ENCODE measurements at regions not wholly inside any gene's neighbourhood (a gene's known extent, or its start where the extent isn't known, plus 50 kb on each side); places are given as distances from the start of the nearest gene placed in this dataset.
A peak's percentile ranks its signal among the peaks of the same experiment; 100 is the strongest.

GRCh38 chr1:168439456-168440375 lies 104.1 kb downstream of the XCL2 start:
- no peak for TF ChIP-seq EZH2phosphoT487 (IDR thresholded peaks at IDR 0.05; ENCODE audit: low read length)
- TF ChIP-seq CTCF (IDR thresholded peaks at IDR 0.05; ENCODE audit: low read length) = peak; percentile 75
- TF ChIP-seq EZH2 (optimal IDR thresholded peaks at IDR 0.05; ENCODE audit: low read depth, low read length) = no peak
- Histone ChIP-seq H3K4me3 (ENCODE audit: low read length) (peak overlapping the region; percentile 18), H3K9me3 (replicated peaks; ENCODE audit: insufficient read depth, low read length) (no peaks in the 10 kb centered on the region), H3K27ac (ENCODE audit: low read length) (no peak overlapping the region), H4K20me1 (ENCODE audit: insufficient read depth, low read length) (no peaks in the 10 kb centered on the region), H3K9ac (ENCODE audit: low read length) (no peak overlapping the region), H2AFZ (ENCODE audit: low read length) (peak overlapping the region; percentile 9), H3F3A (ENCODE audit: insufficient read depth, low read length) (no peaks in the 10 kb centered on the region), H3K79me2 (ENCODE audit: low read length) (no peaks in the 10 kb centered on the region), H3K27me3 (replicated peaks; ENCODE audit: insufficient read depth, low read length) (no peaks in the 10 kb centered on the region), H3K9me2 (replicated peaks; ENCODE audit: insufficient read depth, low read length) (no peaks in the 10 kb centered on the region), H3K4me1 (ENCODE audit: low read length) (no peaks in the 10 kb centered on the region), H3K4me2 (ENCODE audit: low read depth, low read length) (peak overlapping the region; percentile 21; the same call in 1 of the 2 replicates), H3K36me3 (replicated peaks; ENCODE audit: insufficient read depth, low read length) (no peaks in the 10 kb centered on the region)
- peak; percentile 83 for DNase-seq

GRCh38 chr1:168438626-168439025 lies 105.2 kb downstream of the XCL2 start:
- Histone ChIP-seq H3K79me2 (ENCODE audit: low read length) (no peaks in the 10 kb centered on the region), H4K20me1 (ENCODE audit: insufficient read depth, low read length) (no peaks in the 10 kb centered on the region), H3K4me3 (ENCODE audit: low read length) (no peak overlapping the region), H3K9me2 (replicated peaks; ENCODE audit: insufficient read depth, low read length) (no peaks in the 10 kb centered on the region), H3K36me3 (replicated peaks; ENCODE audit: insufficient read depth, low read length) (no peaks in the 10 kb centered on the region), H3K9ac (ENCODE audit: low read length) (no peak overlapping the region), H2AFZ (ENCODE audit: low read length) (no peak overlapping the region), H3K4me2 (ENCODE audit: low read depth, low read length) (no peak overlapping the region), H3F3A (ENCODE audit: insufficient read depth, low read length) (no peaks in the 10 kb centered on the region), H3K27ac (ENCODE audit: low read length) (no peak overlapping the region), H3K27me3 (replicated peaks; ENCODE audit: insufficient read depth, low read length) (no peaks in the 10 kb centered on the region), H3K9me3 (replicated peaks; ENCODE audit: insufficient read depth, low read length) (no peaks in the 10 kb centered on the region), H3K4me1 (ENCODE audit: low read length) (no peaks in the 10 kb centered on the region)
- no peak for DNase-seq
- TF ChIP-seq CTCF (IDR thresholded peaks at IDR 0.05; ENCODE audit: low read length) (no peak), EZH2 (optimal IDR thresholded peaks at IDR 0.05; ENCODE audit: low read depth, low read length) (no peak), EZH2phosphoT487 (IDR thresholded peaks at IDR 0.05; ENCODE audit: low read length) (no peak)

GRCh38 chr1:168437821-168438220 lies 106.0 kb downstream of the XCL2 start:
- Histone ChIP-seq H3K9me3 (replicated peaks; ENCODE audit: insufficient read depth, low read length) (no peaks in the 10 kb centered on the region), H3K4me2 (ENCODE audit: low read depth, low read length) (no peak overlapping the region), H3K9me2 (replicated peaks; ENCODE audit: insufficient read depth, low read length) (no peaks in the 10 kb centered on the region), H2AFZ (ENCODE audit: low read length) (no peak overlapping the region), H3K4me3 (ENCODE audit: low read length) (no peak overlapping the region), H3F3A (ENCODE audit: insufficient read depth, low read length) (no peaks in the 10 kb centered on the region), H3K36me3 (replicated peaks; ENCODE audit: insufficient read depth, low read length) (no peaks in the 10 kb centered on the region), H3K4me1 (ENCODE audit: low read length) (no peaks in the 10 kb centered on the region), H4K20me1 (ENCODE audit: insufficient read depth, low read length) (no peaks in the 10 kb centered on the region), H3K27me3 (replicated peaks; ENCODE audit: insufficient read depth, low read length) (no peaks in the 10 kb centered on the region), H3K9ac (ENCODE audit: low read length) (no peak overlapping the region), H3K27ac (ENCODE audit: low read length) (no peak overlapping the region), H3K79me2 (ENCODE audit: low read length) (no peaks in the 10 kb centered on the region)
- TF ChIP-seq EZH2phosphoT487 (IDR thresholded peaks at IDR 0.05; ENCODE audit: low read length) = no peak
- no peak for TF ChIP-seq CTCF (IDR thresholded peaks at IDR 0.05; ENCODE audit: low read length)
- no peak for TF ChIP-seq EZH2 (optimal IDR thresholded peaks at IDR 0.05; ENCODE audit: low read depth, low read length)
- DNase-seq = no peak
